ENCODE measurements at regions not wholly inside any gene's neighbourhood (a gene's known extent, or its start where the extent isn't known, plus 50 kb on each side); places are given as distances from the start of the nearest gene placed in this dataset.

- intact Hi-C loops (cut with micrococcal nuclease; ENCODE audit: unreplicated experiment) = no loop called here
- BruUV-seq (replicated peaks) = no TSS peak
- DNase-seq (ENCODE audit: low spot score) = no peak
- Histone ChIP-seq H3K4me1 (ENCODE audit: insufficient read depth, low read length, poor library complexity, severe bottlenecking) (no peaks in the 10 kb centered on the region), H4K20me1 (ENCODE audit: insufficient read depth, low read length) (no peaks in the 10 kb centered on the region), H3K9me2 (ENCODE audit: insufficient read depth, low read length) (no peaks in the 10 kb centered on the region), H3K4me2 (ENCODE audit: low read length) (no peak overlapping the region), H3K36me3 (ENCODE audit: insufficient read depth, low read length) (no peaks in the 10 kb centered on the region), H2AFZ (ENCODE audit: low read length) (no peak overlapping the region), H3K9me3 (ENCODE audit: low read length) (no peaks in the 10 kb centered on the region), H3K79me2 (ENCODE audit: insufficient read depth, low read depth, low read length) (no peaks in the 10 kb centered on the region), H3K27ac (ENCODE audit: low read depth, low read length, poor library complexity, severe bottlenecking) (no peak overlapping the region), H3K4me3 (ENCODE audit: low read depth, low read length, poor library complexity, severe bottlenecking) (no peak overlapping the region)
- no peak for TF ChIP-seq CTCF (conservative IDR thresholded peaks at IDR 0.05; ENCODE audit: low read length)
- POLR2A ChIA-PET = no interaction called here
- CTCF ChIA-PET (ENCODE audit: unreplicated experiment) = no interaction called here
Measured at GRCh38 chr7:32299133-32299702, 191.0 kb downstream of the LSM5 start.

- Histone ChIP-seq H3K79me2 (ENCODE audit: insufficient read depth, low read depth, low read length) (no peaks in the 10 kb centered on the region), H3K9me3 (ENCODE audit: low read length) (no peaks in the 10 kb centered on the region), H3K4me1 (ENCODE audit: insufficient read depth, low read length, poor library complexity, severe bottlenecking) (no peaks in the 10 kb centered on the region), H2AFZ (ENCODE audit: low read length) (no peak overlapping the region), H3K9me2 (ENCODE audit: insufficient read depth, low read length) (no peaks in the 10 kb centered on the region), H4K20me1 (ENCODE audit: insufficient read depth, low read length) (no peaks in the 10 kb centered on the region), H3K4me2 (ENCODE audit: low read length) (no peak overlapping the region), H3K36me3 (ENCODE audit: insufficient read depth, low read length) (no peaks in the 10 kb centered on the region), H3K4me3 (ENCODE audit: low read depth, low read length, poor library complexity, severe bottlenecking) (no peak overlapping the region), H3K27ac (ENCODE audit: low read depth, low read length, poor library complexity, severe bottlenecking) (no peak overlapping the region)
- intact Hi-C loops (cut with micrococcal nuclease; ENCODE audit: unreplicated experiment) = no loop called here
- BruUV-seq (replicated peaks) = no TSS peak
- POLR2A ChIA-PET = interaction anchor here (0.5 kb wide), 1 partner anchor 57 kb away, joined by 4 read pairs; no protein-coding TSS in a partner anchor
- CTCF ChIA-PET (ENCODE audit: unreplicated experiment) = no interaction called here
- TF ChIP-seq EZH2phosphoT487 (IDR thresholded peaks at IDR 0.05; ENCODE audit: borderline replicate concordance, low read depth, low read length) (no peak), CTCF (conservative IDR thresholded peaks at IDR 0.05; ENCODE audit: low read length) (no peak)
- no peak for DNase-seq (ENCODE audit: low spot score)
Measured at GRCh38 chr7:32298408-32299132, 191.6 kb downstream of the LSM5 start.

GRCh38 chr7:32293833-32294232, 196.3 kb downstream of the LSM5 start:
- TF ChIP-seq CTCF (conservative IDR thresholded peaks at IDR 0.05; ENCODE audit: low read length) (no peak), EZH2phosphoT487 (IDR thresholded peaks at IDR 0.05; ENCODE audit: borderline replicate concordance, low read depth, low read length) (no peak)
- Histone ChIP-seq H3K27ac (ENCODE audit: low read depth, low read length, poor library complexity, severe bottlenecking) (no peak overlapping the region), H3K9me2 (ENCODE audit: insufficient read depth, low read length) (no peaks in the 10 kb centered on the region), H4K20me1 (ENCODE audit: insufficient read depth, low read length) (no peaks in the 10 kb centered on the region), H3K4me3 (ENCODE audit: low read depth, low read length, poor library complexity, severe bottlenecking) (no peak overlapping the region), H2AFZ (ENCODE audit: low read length) (no peak overlapping the region), H3K9me3 (ENCODE audit: low read length) (no peaks in the 10 kb centered on the region), H3K36me3 (ENCODE audit: insufficient read depth, low read length) (no peaks in the 10 kb centered on the region), H3K4me2 (ENCODE audit: low read length) (no peak overlapping the region), H3K4me1 (ENCODE audit: insufficient read depth, low read length, poor library complexity, severe bottlenecking) (no peaks in the 10 kb centered on the region), H3K79me2 (ENCODE audit: insufficient read depth, low read depth, low read length) (no peaks in the 10 kb centered on the region)
- no peak for DNase-seq (ENCODE audit: low spot score)
- no TSS peak for BruUV-seq (replicated peaks)
- ChIA-PET CTCF (ENCODE audit: unreplicated experiment) (no interaction called here), POLR2A (no interaction called here)
- intact Hi-C loops (cut with micrococcal nuclease; ENCODE audit: unreplicated experiment) = no loop called here
